Head of caudate nucleus (tissue), 42 donors: ENCODE measurements at regions not wholly inside any gene's neighbourhood (a gene's known extent, or its start where the extent isn't known, plus 50 kb on each side); places are given as distances from the start of the nearest gene placed in this dataset.
"Not testable (repeated sequence)": the region's sequence is repeated elsewhere in the genome, so short reads cannot be mapped to it uniquely, and the experiment has no call there.

ENCODE experiments used
- DNase-seq, 42 donors: peaks; one replicate each; pipeline versions ENCODE4 v3.0.0 to v3.0.0-alpha.2; 2020 to 2021; ENCODE audit warnings: mixed read lengths in 7 of 42
- intact Hi-C: fragments of 100-400 bp; cut with DNase I; formaldehyde crosslinking; loops from one replicate; pipeline ENCODE4 v1.15.0; 2022

DNA sequence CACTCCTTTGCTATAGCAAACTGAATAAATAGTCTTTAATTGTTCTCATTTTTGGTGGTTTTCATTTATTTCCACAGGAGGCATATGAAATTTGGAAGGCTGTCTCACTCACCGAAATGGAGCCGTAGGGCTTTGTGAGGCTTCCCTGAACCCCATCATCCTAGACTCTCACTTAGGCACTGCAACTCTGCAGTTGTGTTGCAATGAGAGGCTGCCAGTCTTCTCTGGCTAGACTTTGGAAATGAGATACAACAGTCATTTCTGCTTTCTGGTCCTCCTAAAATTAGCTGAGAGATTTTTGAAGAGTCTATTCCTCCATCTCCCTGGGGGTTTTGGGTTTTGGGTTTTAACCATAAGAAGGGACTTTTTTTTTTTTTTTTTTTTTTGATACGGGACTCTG, 146.5 kb downstream of the SH3BGRL start:
- DNase-seq: no peak
- intact Hi-C loops: no loop called here

DNA sequence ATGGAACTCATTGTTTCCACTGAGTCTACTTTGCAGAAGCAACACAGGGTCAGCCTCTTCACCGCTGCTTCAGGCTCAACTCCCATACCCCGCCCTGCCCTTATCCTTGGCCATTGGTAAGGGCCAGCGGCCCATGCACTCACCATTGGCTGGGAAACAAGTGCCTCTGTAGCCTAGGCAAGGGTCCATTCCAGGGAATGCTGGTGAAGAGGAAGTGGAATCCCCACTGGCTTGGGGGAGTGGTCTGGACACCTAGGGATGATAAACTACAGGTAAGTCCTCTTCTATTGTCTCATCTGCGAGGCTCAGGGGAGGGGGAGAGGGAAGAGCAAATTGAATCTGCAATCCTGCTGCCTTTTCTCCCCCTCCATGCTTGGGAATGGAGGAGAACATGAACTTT, 153.1 kb downstream of the SH3BGRL start:
- DNase-seq: no peak
- intact Hi-C loops: no loop called here

DNA sequence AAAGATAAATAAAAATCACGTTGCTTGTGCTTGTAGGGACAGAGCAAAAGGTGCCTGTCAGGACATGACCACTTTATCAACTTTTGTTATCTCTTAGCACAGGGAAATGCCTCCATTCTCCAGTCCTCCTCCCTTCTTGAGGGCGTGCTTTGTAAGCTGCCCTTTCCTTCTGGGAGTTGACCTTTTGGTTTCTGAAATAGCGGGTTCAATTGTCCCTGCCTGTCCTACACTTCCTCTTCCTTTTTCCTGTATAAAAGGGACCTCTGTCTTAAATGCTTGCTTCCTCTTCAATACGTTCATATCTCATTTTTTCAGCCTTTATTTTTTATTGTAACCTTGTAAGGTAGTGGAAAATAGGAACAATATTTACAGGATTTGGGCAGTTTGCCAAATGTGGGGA, 153.5 kb downstream of the SH3BGRL start:
- intact Hi-C loops: no loop called here
- DNase-seq: no peak

DNA sequence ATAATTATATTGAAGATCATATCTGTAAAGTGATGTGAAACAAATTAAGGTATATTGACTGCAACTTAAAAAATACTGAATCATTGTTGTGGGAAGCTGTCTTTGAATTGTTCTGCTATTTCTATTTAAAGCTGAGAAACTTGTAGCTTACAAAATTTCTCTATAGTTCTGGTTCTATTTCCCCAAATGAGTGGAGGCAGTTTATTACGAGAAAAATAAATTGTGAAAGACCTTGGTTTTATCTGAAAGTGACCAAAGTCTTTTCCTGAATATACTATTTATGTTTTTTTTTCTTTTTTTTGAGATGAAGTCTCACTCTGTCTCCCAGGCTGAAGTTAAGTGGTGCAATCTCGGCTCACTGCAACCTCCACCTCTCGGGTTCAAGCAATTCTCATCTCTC, 165.4 kb downstream of the SH3BGRL start:
- intact Hi-C loops: no loop called here
- no peak for DNase-seq

DNA sequence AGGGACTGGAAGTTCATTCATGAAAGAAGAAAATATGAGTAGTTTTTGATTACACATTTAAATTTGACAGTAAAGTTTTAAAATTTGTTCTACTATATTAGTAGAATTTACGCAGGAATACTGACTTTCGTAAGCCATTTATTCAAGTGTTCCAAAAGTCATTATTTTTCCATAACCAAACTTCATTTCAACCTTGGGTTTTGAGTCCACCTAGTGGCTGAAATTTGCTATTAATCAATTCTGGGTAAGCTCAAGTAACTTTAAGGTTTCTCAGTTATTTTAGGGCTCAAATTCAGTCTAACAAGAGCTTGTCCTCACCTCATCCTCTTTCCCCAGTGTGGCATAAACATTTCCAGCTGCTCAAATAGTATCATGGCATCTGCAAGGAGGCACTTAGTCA, 175.4 kb downstream of the SH3BGRL start:
- intact Hi-C loops: loop anchor here (10.0 kb wide), 1 partner anchor 173 kb away; the partner anchor contains the start of genes HMGN5 and SH3BGRL
- peak in 2 of 42 donors; percentile 1 to 11 for DNase-seq

DNA sequence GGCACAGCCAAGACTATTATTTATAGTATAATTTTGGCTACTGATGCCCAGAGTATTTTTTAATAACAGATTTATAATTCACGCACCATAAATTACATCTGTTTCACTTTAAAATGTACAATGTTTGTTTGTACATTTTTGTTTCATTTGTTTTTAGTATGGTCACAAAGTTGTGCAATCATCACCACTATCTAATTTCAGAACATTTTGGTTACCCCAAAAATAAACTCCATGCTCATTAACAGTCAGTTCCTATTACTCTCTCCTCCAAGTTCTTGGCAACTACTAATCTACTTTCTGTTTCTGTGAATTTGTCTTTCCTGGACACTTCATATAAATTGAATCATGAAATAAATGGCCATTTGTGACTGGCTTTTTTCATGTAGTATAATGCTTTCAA, 176.7 kb downstream of the SH3BGRL start:
- DNase-seq: no peak
- intact Hi-C loops: loop anchor here (10.0 kb wide), 1 partner anchor 174 kb away; the partner anchor contains the start of genes HMGN5 and SH3BGRL

DNA sequence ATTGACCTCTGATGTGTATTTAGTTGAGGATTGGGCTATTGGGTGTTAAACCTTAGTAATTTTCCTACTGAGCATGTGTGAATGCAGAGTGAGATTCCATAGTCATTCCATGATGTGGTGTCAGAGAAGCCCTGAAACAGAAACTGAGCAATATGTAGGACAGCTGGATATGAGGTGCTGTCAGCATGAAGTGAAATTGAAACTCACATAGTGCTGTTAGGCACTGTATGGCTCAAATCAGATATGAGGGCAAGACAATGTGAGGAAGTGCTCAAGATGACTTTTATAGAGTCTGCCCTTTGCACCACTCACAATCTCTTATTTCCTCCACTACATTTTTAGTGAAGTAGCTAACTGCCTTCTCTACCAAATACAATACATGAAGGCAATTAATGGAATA, 188.3 kb downstream of the SH3BGRL start:
- no peak for DNase-seq
- intact Hi-C loops: no loop called here

DNA sequence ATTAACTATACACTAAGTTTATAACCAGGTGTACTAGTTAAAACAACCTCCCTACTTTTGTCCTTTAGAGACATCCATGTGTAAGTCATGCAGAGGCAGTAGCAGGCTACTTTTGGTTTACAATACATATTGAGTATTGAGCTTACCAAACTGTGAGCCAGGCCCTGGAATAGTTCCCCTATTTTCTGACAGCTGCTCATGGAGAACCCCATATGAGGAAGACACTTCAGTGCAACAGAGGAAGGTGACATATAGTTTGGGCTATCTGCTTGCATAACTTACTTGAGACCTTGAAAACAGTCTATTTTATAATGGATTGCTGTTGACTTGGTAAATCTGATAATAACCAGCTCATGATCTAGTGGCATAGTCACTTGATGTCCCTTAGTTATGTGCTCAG, 190.5 kb downstream of the SH3BGRL start:
- no peak for DNase-seq
- intact Hi-C loops: no loop called here

DNA sequence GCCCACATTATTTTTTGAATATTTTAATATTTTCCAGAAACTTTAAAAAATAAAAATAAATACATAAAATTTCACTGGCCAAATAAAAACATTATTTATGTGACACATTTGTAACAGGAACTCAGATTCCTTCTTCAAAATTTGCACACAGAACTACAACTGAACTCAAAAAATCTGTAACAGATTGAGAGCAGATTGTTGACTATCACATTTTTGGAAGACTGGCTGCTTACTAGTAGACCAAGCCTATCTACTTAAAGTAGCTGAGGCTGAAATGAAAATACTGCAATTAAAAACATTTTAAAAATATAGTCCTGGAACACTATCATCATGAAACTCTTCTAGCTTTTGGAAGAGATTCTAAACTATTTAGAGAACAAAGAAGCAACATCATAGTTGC, 203.9 kb downstream of the SH3BGRL start:
- DNase-seq: no peak
- intact Hi-C loops: no loop called here

DNA sequence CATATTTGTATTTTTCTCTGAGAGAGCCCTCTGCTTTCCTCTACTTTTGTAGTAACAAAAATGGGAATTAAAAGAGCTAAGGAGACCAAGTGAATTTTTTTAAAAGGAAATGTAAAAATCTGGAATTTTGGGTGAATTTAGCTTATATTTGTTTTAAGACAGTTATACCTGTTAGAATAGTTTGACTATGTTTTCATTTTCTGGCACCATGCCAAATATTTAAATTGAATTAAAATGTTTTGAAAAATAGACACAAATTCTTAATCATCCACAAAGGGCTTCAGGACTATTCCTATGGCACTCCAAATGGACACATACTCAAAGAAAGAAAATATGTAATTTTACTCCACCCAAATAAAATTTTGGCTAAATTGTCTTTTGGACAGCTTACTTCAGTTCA, 209.6 kb downstream of the SH3BGRL start:
- intact Hi-C loops: no loop called here

DNA sequence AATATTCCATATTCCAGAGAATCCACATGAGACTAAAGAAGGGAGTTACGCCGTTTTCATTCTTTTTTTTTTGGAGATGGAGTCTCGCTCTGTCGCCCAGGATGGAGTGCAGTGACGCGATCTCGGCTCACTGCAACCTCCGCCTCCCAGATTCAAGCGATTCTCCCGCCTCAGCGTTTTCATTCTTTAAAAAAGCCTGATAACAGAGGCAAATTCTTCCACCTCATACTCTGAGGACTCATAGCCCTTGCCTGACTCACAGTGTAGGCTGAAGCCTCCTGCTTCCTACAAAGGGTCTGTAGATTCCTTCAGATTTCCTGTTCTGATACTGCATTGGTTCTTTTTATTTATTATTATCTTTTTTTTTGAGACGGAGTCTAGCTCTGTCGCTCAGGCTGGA, 210.5 kb downstream of the SH3BGRL start:
- intact Hi-C loops: no loop called here
- DNase-seq: no peak

More for the DNA sequence above, 209.6 kb downstream of the SH3BGRL start:
- no peak for DNase-seq

DNA sequence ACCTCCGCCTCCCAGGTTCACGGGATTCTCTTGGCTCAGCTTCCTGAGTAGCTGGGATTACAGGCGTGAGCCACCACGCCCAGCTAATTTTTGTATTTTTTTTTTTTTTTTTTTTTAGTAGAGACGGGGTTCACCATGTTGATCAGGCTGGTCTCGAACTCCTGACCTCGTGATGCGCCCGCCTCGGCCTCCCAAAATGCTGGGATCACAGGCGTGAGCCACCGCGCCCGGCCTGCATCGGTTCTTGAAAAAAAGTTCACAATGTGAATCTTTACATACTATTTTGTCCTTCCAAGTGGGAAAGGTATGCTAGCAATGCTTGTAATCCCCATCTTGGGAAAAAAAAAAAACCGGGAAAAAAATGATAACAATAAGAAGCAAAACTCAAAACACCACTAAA, 211.0 kb downstream of the SH3BGRL start:
- peak in 1 of 42 donors; percentile 28 for DNase-seq
- intact Hi-C loops: not testable (repeated sequence)

DNA sequence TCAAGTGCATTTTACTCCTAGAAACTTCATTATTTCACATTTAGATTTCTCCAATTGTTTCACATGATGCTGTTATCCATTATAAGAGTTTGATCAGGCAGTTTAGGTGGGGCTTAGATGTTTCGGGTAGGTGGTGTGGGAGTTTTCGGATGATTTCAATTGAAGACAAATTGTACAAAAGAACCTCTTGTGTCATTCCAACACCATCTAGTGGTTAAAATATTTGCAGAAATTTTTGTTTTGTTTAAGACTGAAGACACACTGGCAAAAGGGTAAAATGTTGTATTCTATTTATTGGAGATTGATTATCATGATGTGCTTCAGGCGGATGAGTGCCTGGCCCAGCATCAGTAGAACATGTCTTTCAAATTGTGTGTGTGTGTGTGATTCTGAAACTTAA, 212.7 kb downstream of the SH3BGRL start:
- DNase-seq: peak in 1 of 42 donors; percentile 3
- intact Hi-C loops: no loop called here
